ENCODE measurements at regions not wholly inside any gene's neighbourhood (a gene's known extent, or its start where the extent isn't known, plus 50 kb on each side); places are given as distances from the start of the nearest gene placed in this dataset.

- DNase-seq = no peak
Measured at GRCh38 chr3:189563853-189564563, 67.2 kb upstream of the TP63 start.

DNA sequence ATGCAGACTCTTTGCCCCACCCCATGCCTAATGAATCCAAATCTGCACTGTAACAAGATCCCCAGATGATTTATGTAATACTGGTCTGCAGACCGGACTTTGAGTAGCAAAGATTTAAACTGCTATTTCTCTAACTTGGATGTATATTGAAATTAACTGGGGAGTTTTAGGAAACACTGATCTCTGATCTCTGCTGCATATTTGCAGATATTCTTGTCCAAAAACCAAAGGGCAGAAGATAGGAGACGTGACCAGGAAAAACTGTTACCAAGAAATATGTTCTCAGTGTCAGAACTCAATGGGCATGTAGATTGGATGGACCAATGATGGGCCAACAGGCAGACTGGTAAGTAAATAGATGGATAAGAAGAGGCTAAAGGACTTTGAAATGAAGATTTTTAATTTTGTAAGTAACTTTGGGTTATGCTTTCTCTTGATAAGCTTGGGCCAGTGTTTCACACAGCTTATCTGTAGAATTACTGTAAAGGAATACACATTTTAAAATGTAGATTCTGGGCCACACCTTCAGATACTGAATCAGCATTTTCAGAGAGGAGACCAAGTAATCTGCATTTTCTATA is 64.5 kb upstream of the TP63 start:
- no peak for DNase-seq

GRCh38 chr3:189567322-189567721 is 63.9 kb upstream of the TP63 start:
- no peak for DNase-seq

DNA sequence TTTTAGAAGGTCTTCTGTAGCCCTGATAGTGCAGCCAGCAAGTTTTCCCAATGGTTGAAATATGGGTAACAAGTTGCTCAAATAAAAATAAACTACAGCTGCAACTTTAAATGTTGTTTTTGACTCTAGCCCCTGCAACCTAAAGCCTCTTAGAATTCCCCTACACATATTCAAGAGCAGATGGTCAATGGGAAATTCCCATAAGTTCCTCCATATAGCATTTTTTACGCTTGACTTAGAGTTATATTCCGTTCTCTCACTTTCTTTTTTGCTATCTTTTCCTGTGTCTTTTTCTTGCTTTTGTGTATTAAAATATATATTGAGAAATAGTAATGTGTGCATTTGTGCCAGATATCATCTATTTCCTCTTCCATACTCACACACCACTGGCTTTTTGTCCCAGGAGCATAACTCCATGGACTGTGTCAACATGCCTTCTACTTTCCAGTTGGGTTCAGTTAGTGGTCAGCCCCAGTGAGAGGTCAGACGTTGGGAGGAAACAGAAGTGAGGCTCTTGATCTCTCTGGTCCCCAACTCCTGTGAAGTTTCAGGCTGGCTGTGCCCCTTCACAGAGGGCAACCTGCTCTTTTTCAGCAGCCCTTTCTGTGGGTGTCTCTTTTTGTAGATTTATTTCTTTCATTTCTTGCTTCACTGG is 63.3 kb upstream of the TP63 start:
- DNase-seq = no peak

DNA sequence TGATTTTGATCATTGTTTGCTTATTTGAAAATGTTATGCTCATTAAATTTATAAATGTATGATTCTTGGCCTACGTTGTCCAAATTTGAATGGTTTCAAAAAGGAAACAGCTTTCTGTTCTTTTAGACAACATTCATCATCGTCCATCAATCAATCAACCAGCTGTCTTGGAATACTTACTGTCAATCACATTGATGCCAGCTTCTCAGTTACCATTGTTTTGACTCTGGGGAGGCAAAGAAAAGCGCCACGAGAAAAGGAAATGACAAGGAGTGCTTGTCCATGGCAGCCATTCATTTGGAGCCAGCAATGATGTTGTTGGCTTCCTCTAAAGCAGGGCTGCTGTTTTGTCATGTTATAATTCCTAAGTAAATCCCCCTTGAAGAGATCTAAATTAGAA is 62.2 kb upstream of the TP63 start:
- no peak for DNase-seq

GRCh38 chr3:189569473-189569872 is 61.7 kb upstream of the TP63 start:
- DNase-seq = no peak

DNA sequence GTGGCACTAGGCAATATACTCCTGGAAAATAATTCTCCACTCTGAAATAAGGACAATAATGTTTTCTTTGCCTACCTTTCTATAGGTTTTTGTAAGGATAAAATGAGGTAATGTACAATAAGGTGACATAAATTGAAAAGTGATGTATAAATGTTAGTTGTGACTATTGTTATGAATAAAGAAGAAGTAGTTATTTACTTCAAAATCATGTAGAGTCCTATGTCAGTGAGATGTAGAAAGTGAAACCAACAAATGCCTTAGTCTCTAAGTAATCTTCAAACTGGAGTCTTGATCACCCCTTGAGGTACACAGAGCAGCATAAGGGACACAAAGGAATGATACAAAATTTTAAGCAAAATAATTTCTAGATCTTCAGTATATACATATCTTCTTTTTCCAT is 60.3 kb upstream of the TP63 start:
- DNase-seq = no peak

DNA sequence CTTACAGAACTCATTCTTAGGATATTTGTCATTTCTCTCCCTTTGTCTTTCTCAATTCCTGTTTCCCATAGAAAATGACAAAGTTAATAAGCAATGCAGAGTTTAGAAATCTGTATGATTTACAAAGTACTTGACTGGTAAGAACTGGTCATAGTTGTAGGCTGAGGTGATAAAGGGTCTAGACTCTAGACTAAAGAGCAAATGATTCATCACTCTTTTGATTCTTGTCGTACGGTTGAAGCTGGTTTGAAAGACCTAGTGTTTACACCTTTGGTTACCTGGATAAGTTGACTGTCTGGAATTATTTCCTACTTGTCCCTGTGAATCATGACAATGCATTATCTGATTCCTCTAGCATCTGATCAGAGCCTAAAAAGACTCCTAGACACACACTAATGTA is 58.9 kb upstream of the TP63 start:
- no peak for DNase-seq

DNA sequence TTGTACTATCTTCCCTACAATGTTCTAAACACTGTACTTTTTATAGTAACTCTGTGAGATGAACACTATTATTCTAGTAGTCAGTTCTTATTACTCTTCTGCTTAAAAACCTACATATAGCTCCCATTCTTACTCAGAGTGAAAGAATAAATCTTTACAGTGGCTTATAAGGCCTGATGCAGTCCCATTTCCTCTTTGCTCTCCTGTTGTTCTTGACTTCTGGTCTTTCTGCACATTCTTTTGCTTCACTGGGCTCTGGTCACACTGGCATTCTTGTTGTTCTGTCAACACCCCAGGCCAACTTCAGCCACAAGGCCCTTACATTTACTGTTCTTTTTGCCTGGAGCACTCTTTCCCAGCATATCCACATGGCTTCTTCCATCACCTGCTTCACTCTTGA is 58.2 kb upstream of the TP63 start:
- no peak for DNase-seq

DNA sequence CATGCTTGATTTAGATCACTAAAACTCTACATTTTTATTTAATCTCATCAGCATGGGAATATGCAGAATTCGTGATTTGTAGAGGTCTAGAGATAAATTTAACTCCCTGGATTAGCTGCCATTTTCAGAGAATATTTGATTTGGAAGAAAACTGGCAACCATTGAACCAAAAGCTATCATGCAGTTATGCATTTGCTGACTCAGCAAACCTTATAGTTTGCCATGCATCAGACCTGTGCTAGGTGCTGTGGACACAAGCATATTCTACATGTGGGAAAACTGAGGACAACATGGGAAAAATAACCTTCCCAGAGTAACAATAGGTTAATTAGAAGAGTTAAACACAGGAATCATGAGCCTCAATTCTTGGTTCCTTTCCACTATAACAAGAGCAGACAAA is 54.7 kb upstream of the TP63 start:
- DNase-seq = no peak

GRCh38 chr3:189577050-189577951 is 53.9 kb upstream of the TP63 start:
- DNase-seq = no peak

- DNase-seq = no peak
Measured at GRCh38 chr3:189580190-189580589, 51.0 kb upstream of the TP63 start.

All from NCI-H774 (cell line).